ENCODE measurements at regions not wholly inside any gene's neighbourhood (a gene's known extent, or its start where the extent isn't known, plus 50 kb on each side); places are given as distances from the start of the nearest gene placed in this dataset.

- Histone ChIP-seq H3K36me3 (ENCODE audit: control insufficient read depth, low read length) (no peaks in the 10 kb centered on the region), H3K27ac (ENCODE audit: low read depth, low read length) (no peak overlapping the region), H4K20me1 (ENCODE audit: control insufficient read depth, insufficient read depth, low read depth, low read length) (no peaks in the 10 kb centered on the region), H3K9me3 (ENCODE audit: control insufficient read depth, insufficient read depth, low read length) (no peaks in the 10 kb centered on the region), H3K4me3 (ENCODE audit: low read length) (no peak overlapping the region), H3K4me1 (ENCODE audit: control insufficient read depth, low read length) (no peaks in the 10 kb centered on the region), H3K27me3 (ENCODE audit: control insufficient read depth, low read length) (peaks cover 16% of the 10 kb centered on the region), H3F3A (ENCODE audit: control insufficient read depth, insufficient read depth) (no peaks in the 10 kb centered on the region), H3K4me2 (ENCODE audit: low read length) (no peak overlapping the region), H3K9me2 (replicated peaks; ENCODE audit: control insufficient read depth, low read length) (no peaks in the 10 kb centered on the region), H3K79me2 (ENCODE audit: control insufficient read depth, low read length) (no peaks in the 10 kb centered on the region)
- TF ChIP-seq CTCF (IDR thresholded peaks at IDR 0.05; ENCODE audit: low read depth, low read length, poor library complexity, severe bottlenecking), result no peak
- no peak for TF ChIP-seq EZH2phosphoT487 (IDR thresholded peaks at IDR 0.05; ENCODE audit: borderline replicate concordance, low read length)
Measured at GRCh38 chr3:193796089-193796488, 203.1 kb downstream of the OPA1 start.

- Histone ChIP-seq H3K27ac (ENCODE audit: low read depth, low read length) (no peak overlapping the region), H3K27me3 (ENCODE audit: control insufficient read depth, low read length) (peaks cover 16% of the 10 kb centered on the region), H3K4me1 (ENCODE audit: control insufficient read depth, low read length) (no peaks in the 10 kb centered on the region), H4K20me1 (ENCODE audit: control insufficient read depth, insufficient read depth, low read depth, low read length) (no peaks in the 10 kb centered on the region), H3K9me2 (replicated peaks; ENCODE audit: control insufficient read depth, low read length) (no peaks in the 10 kb centered on the region), H3K79me2 (ENCODE audit: control insufficient read depth, low read length) (no peaks in the 10 kb centered on the region), H3K36me3 (ENCODE audit: control insufficient read depth, low read length) (no peaks in the 10 kb centered on the region), H3F3A (ENCODE audit: control insufficient read depth, insufficient read depth) (no peaks in the 10 kb centered on the region), H3K4me3 (ENCODE audit: low read length) (no peak overlapping the region), H3K9me3 (ENCODE audit: control insufficient read depth, insufficient read depth, low read length) (no peaks in the 10 kb centered on the region), H3K4me2 (ENCODE audit: low read length) (no peak overlapping the region)
- TF ChIP-seq EZH2phosphoT487 (IDR thresholded peaks at IDR 0.05; ENCODE audit: borderline replicate concordance, low read length) (no peak), CTCF (IDR thresholded peaks at IDR 0.05; ENCODE audit: low read depth, low read length, poor library complexity, severe bottlenecking) (no peak)
Measured at GRCh38 chr3:193797566-193797965, 204.6 kb downstream of the OPA1 start.

GRCh38 chr3:193798051-193798450 lies 205.0 kb downstream of the OPA1 start:
- H3K4me3 ChIP-seq (ENCODE audit: low read length), result no peak overlapping the region
- no peaks in the 10 kb centered on the region for H3K9me2 ChIP-seq (replicated peaks; ENCODE audit: control insufficient read depth, low read length)
- no peaks in the 10 kb centered on the region for H4K20me1 ChIP-seq (ENCODE audit: control insufficient read depth, insufficient read depth, low read depth, low read length)
- H3K4me2 ChIP-seq (ENCODE audit: low read length), result no peak overlapping the region
- no peak overlapping the region for H3K27ac ChIP-seq (ENCODE audit: low read depth, low read length)
- H3K4me1 ChIP-seq (ENCODE audit: control insufficient read depth, low read length), result no peaks in the 10 kb centered on the region
- no peaks in the 10 kb centered on the region for H3K79me2 ChIP-seq (ENCODE audit: control insufficient read depth, low read length)
- H3F3A ChIP-seq (ENCODE audit: control insufficient read depth, insufficient read depth), result no peaks in the 10 kb centered on the region
- TF ChIP-seq EZH2phosphoT487 (IDR thresholded peaks at IDR 0.05; ENCODE audit: borderline replicate concordance, low read length), result no peak
- TF ChIP-seq CTCF (IDR thresholded peaks at IDR 0.05; ENCODE audit: low read depth, low read length, poor library complexity, severe bottlenecking), result no peak
- no peaks in the 10 kb centered on the region for H3K9me3 ChIP-seq (ENCODE audit: control insufficient read depth, insufficient read depth, low read length)
- H3K36me3 ChIP-seq (ENCODE audit: control insufficient read depth, low read length), result no peaks in the 10 kb centered on the region
- H3K27me3 ChIP-seq (ENCODE audit: control insufficient read depth, low read length), result peaks cover 16% of the 10 kb centered on the region
